NB4 (cell line): ENCODE measurements at regions not wholly inside any gene's neighbourhood (a gene's known extent, or its start where the extent isn't known, plus 50 kb on each side); places are given as distances from the start of the nearest gene placed in this dataset.

Experiments used
- DNase-seq: peaks from one replicate; pipeline ENCODE4 v3.0.0; 2010; ENCODE audit warnings: low read depth
- H3K4me3 ChIP-seq: one replicate; pipeline ENCODE4 v1.5.1; 2011; ENCODE audit warnings: mild to moderate bottlenecking, low read depth, low read length, moderate library complexity
- MYC ChIP-seq: IDR thresholded peaks from 2 replicates; pipeline ENCODE4 v1.6.1; 2011; ENCODE audit warnings: low read depth, low read length
- POLR2A ChIP-seq: IDR thresholded peaks from 2 replicates; pipeline ENCODE4 v1.6.1; 2011; ENCODE audit warnings: mild to moderate bottlenecking; ENCODE audit not compliant: insufficient read length; ENCODE audit errors: extremely low read depth
- TF ChIP-seq, protein P1 (sequence below): IDR thresholded peaks from 2 replicates; pipeline ENCODE4 v1.6.1; 2011; ENCODE audit warnings: low read depth, low read length
- TF ChIP-seq, protein P2 (sequence below): IDR thresholded peaks from one replicate; pipeline ENCODE4 v1.5.1; 2012; ENCODE audit warnings: low read depth, low read length

DNA sequence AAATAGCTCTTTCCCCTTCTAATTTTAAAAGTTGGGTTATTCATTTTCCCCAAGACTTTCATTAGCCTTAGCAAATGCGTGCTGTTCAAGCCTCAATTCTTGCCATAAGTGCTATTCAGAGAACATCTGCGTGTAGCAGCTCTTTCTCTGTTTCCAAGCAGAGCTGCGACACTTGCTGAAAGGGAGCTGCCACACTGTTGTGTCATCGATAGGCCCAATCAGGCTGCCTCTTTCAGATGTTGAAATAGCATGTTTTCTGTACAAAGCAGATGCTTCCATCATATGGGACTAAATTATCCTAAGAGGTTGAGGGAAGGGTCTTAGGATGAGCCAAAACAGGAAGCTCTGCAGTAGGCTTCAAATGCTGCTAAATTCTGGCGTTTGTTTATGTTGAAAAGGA lies 220.9 kb upstream of the CDC14C start:
- no peak overlapping the region for H3K4me3 ChIP-seq
- TF ChIP-seq, protein P1, sequence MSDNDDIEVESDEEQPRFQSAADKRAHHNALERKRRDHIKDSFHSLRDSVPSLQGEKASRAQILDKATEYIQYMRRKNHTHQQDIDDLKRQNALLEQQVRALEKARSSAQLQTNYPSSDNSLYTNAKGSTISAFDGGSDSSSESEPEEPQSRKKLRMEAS, result no peak
- TF ChIP-seq MYC, result no peak
- no peak for DNase-seq

DNA sequence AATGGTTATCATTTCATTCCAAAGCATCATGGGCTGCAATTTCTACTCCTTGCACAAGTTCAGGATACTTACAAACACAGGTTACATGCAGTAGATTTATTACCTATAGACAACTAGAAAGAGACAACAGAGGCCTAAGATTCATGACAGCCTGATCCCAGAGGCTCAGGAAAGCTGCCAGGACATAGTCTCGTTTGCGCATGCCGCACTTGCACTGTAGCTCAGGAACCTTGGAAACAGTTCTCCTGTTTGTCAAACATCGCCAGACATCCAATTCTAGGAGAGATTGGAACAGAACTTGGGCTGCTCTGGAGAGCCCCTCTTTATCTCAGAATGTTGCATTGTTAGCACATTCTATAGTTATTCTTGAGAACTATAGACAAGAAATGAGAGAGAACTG lies 216.2 kb upstream of the CDC14C start:
- no peak for DNase-seq
- TF ChIP-seq, protein P2, sequence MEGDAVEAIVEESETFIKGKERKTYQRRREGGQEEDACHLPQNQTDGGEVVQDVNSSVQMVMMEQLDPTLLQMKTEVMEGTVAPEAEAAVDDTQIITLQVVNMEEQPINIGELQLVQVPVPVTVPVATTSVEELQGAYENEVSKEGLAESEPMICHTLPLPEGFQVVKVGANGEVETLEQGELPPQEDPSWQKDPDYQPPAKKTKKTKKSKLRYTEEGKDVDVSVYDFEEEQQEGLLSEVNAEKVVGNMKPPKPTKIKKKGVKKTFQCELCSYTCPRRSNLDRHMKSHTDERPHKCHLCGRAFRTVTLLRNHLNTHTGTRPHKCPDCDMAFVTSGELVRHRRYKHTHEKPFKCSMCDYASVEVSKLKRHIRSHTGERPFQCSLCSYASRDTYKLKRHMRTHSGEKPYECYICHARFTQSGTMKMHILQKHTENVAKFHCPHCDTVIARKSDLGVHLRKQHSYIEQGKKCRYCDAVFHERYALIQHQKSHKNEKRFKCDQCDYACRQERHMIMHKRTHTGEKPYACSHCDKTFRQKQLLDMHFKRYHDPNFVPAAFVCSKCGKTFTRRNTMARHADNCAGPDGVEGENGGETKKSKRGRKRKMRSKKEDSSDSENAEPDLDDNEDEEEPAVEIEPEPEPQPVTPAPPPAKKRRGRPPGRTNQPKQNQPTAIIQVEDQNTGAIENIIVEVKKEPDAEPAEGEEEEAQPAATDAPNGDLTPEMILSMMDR, result no peak
- TF ChIP-seq POLR2A (no peak), MYC (no peak)
- TF ChIP-seq, protein P1, result no peak

DNA sequence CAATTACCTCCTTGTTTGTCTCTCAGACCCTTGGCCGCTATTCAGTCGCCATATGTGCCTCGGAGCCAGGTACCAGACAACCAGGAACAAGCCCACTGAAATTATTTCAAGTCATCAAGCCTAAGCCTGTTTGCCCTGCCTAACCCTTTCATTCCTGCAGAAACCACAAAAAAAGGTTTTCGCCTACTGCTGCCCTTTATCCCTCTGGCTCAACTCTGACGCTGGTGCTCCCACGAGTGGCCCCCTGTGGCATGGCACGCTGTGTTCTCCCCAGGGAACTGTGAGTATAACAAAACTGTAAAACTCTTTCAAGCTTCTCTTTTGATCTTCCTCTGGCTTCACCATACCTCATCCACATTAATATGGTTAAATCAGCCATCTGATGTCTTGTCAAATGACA lies 215.7 kb upstream of the CDC14C start:
- no peak for DNase-seq
- TF ChIP-seq, protein P2, result no peak
- TF ChIP-seq, protein P1, result no peak
- TF ChIP-seq POLR2A (no peak), MYC (no peak)
- H3K4me3 ChIP-seq, result no peak overlapping the region

More for the DNA sequence above, 216.2 kb upstream of the CDC14C start:
- H3K4me3 ChIP-seq, result no peak overlapping the region

DNA sequence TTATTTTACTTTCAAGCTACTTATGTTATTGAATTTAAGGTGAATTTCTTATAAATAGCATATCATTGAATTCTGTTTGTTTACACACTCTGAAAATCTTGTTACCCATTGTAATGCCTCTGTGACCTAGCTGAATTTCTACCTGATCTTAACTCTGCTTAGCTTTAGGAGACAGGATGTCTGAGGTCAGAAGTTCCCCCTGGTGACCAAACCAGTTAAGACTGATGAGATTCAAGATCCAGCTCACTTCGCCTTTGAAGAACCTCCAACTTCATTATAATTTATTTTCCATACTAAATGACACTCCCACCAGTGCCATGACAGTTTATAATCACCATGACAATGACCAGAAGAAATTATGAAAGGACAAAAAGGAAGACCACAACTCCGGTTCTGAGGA lies 213.4 kb upstream of the CDC14C start:
- H3K4me3 ChIP-seq, result no peak overlapping the region
- TF ChIP-seq POLR2A (no peak), MYC (no peak)
- TF ChIP-seq, protein P1, result no peak
- TF ChIP-seq, protein P2, result no peak
- no peak for DNase-seq

DNA sequence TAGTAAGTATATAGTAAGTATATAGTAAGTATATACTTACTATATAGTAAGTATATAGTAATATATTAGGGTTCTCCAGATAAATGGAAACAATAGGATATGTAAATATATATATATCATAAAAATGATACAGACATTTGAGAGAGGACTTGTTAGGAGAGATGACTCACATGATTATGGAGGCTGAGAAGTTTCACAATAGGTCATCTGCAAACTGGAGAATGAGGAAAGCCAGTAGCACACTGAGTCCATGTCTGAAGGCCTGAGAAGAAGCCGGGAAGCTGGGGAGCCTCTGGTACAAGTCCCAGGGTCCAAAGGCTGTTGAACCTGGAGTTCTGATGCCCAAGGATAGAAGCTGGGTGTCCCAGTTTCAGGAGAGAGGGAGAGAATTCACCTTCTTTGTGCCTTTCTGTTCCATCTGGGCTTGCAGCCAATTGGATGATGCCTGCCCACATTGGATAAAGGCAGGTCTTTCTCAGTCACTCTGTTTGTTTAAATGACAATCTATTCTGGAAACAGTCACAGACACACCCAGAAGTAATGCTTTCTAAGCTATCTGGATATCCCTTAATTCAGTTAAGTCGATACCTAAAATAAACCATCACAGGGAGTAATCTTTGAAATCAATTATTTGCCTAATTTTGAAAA lies 205.5 kb upstream of the CDC14C start:
- peak; percentile 24 for DNase-seq
- H3K4me3 ChIP-seq, result no peak overlapping the region
- TF ChIP-seq POLR2A (no peak), MYC (no peak)
- TF ChIP-seq, protein P1, result no peak
- TF ChIP-seq, protein P2, result no peak

DNA sequence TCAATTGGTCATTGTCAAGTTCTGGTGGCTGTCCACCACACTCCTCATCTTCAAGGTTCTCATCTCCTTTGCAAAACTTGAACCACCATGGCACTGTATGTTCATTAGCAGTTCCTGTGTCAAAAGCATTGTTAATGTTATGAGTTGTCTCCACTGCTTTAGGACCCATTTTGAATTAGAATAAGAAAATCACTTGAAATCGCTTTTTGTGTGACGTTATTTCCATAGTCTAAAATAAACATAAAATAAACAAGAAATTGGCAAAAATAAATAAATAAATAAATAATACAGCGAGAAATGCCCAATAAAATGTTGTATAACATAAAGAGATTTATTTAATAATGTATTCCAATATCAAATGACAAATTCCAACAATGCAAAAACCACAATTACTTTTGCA lies 195.5 kb upstream of the CDC14C start:
- H3K4me3 ChIP-seq, result no peak overlapping the region
- TF ChIP-seq, protein P1, result no peak
- TF ChIP-seq POLR2A, result no peak
- TF ChIP-seq, protein P2, result no peak
- no peak for TF ChIP-seq MYC
- no peak for DNase-seq
